Activated CD4-positive, alpha-beta T cell treated with anti-CD3 and anti-CD28 coated beads, Interleukin-2, Interleukin-6, amounts not matched to agents 100 ng/mL and 50 ng/mL, durations not matched to agents 16 hours and 8 hours (primary cell): ENCODE measurements at regions not wholly inside any gene's neighbourhood (a gene's known extent, or its start where the extent isn't known, plus 50 kb on each side); places are given as distances from the start of the nearest gene placed in this dataset.
"Not testable (repeated sequence)": the region's sequence is repeated elsewhere in the genome, so short reads cannot be mapped to it uniquely, and the experiment has no call there.

Experiments
- DNase-seq: peaks from one replicate; pipeline ENCODE4 v3.0.0-alpha.2; 2020

DNA sequence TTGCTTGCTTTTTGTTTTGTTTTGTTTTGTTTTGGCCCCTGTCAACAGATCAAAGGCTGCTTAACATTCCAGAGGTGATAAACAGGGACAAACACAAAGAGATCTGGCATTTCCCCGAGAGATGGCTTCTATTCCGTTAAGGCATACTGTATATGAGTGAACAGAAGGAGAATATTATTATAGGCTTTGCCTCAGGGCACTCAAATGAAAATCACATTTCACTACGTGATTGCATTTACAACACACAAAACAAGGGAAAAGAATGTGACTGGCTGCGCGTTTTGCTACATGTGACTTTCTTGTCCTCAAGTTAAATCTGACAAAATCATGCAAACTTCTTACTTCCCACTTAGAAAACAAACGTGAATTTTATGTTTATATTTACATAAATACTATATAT, 1037.9 kb upstream of the DDX18 start:
- DNase-seq: no peak

DNA sequence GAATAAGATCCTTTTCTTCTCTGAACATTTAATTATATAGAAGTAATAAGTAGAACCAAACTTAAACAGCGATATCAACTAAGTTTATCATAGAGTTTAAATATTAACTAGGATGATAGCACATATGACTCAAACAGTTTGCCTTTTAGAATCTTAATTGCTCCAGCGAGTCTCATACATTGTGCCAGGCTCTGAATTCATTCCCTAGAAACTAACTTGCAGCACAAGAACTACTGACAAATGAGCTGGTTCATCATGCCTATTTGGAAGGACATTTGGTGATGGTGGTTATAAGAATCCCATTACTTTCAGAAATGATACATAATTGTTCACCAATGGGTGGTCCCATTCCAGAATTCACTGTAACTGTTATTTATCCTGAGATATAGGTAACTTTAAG, 1026.6 kb upstream of the DDX18 start:
- DNase-seq: no peak

GRCh38 chr2:116802671-116803070, 1011.8 kb upstream of the DDX18 start:
- DNase-seq: no peak

GRCh38 chr2:116804901-116805300, 1009.6 kb upstream of the DDX18 start:
- DNase-seq: no peak

DNA sequence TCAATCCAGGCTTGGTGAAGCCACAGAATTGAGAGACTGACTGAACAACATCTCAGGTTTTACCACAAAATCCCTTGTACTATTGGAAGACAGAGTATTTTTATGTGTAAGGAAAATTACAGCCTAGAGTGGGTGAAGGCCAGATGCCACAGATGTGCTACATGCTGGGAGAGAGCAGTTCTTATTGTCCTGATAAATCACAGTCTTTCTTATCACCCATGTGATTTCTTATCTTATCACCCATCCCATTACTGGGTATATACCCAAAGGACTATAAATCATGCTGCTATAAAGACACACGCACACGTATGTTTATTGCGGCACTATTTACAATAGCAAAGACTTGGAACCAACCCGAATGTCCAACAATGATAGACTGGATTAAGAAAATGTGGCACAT, 1008.0 kb upstream of the DDX18 start:
- not testable (repeated sequence) for DNase-seq

DNA sequence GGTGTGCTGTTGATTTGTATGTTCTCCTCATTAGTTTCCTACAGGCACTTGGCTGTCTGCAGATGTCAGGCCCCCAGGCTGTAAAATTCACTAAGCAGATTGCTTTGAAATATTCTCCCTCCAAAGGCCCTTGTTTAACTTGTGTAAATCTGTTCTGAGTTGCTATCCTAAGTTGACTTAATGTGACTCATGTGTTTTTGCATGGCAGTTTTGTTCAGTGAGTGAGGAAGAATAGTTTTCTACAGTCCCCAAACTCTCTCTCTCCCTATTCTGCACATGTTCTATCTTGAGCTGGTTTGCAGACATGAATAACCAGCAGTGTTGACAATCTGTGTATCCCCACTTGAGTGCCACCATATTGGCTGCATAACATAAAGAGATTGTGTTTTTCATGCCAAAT, 1005.4 kb upstream of the DDX18 start:
- no peak for DNase-seq

DNA sequence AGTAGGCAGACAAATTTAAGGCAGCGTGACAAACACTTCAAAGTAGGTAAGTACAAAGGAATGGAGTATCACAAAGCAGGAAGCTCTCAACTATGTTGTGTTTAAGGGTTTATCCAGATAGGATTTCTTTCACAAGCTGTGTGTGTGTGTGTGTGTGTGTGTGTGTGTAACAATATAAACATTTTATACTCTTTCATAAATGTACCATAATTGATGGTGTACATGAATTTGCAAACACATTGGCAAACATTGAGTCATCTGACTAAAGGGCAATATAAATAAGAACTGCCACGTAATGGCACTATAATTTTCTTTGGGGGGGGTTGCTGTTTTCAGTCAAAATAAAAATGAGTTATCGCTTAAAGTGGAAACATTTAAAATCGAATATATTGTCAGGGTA, 1004.4 kb upstream of the DDX18 start:
- DNase-seq: no peak

GRCh38 chr2:116810645-116811044, 1003.8 kb upstream of the DDX18 start:
- no peak for DNase-seq

GRCh38 chr2:116819355-116819754, 995.1 kb upstream of the DDX18 start:
- no peak for DNase-seq

DNA sequence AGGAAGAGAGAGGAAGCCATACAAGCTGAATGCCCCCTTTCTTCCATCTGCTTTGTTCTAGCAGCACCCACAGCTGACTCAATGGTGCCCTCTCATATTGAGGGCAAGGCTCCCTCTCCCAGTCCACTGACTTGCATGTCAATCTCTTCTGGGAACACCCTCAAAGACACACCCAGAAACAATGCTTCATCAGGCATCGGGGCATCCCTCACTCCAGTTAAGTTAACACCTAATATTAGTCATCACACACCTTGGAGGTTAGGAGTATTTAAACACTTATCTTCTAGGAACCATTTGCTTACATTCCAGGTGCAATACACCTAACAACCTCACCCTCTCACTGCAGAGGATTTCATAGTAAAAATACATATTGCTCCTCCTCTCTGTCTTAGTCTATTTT, 993.5 kb upstream of the DDX18 start:
- DNase-seq: no peak

- not testable (repeated sequence) for DNase-seq
Observed at GRCh38 chr2:116829543-116829942, 984.9 kb upstream of the DDX18 start.

DNA sequence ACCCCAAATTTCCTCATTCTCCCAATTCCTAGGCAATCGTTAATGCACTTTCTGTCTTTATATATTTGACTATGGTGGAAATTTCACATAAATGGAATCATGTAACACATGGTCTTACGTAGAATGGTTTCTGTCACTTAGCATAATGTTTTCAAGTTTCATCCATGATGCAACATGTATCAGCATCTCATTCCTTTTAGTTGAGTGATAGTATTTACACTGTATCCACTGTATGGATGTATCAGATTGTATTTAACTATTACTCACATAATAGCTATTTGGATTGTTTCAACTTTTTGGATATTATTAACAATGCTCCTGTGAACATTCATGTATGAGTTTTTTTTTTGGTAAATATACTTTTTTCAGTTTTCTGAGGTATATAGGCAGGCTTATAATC, 982.3 kb upstream of the DDX18 start:
- DNase-seq: no peak

GRCh38 chr2:116833052-116833451, 981.4 kb upstream of the DDX18 start:
- no peak for DNase-seq

DNA sequence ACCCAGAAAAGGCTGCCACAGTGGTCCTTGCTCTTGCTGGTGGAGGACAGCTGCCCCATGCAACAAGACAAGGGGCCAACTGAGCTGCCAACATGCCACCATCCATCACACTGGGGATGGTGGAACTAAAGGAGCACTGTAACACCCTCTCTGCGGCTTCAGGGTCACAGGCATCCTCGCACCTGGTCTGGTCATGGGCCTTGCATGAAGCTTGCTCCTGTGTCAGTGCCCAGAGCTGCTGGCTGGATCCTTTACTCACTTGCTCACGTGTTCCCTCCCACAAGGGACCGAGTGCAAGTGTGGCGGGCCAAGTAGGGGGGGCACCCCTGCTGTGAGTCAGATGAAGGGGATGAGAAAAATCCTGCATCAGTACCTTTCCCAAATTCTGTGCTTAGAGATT, 972.3 kb upstream of the DDX18 start:
- no peak for DNase-seq

GRCh38 chr2:116859708-116860107, 954.8 kb upstream of the DDX18 start:
- no peak for DNase-seq

DNA sequence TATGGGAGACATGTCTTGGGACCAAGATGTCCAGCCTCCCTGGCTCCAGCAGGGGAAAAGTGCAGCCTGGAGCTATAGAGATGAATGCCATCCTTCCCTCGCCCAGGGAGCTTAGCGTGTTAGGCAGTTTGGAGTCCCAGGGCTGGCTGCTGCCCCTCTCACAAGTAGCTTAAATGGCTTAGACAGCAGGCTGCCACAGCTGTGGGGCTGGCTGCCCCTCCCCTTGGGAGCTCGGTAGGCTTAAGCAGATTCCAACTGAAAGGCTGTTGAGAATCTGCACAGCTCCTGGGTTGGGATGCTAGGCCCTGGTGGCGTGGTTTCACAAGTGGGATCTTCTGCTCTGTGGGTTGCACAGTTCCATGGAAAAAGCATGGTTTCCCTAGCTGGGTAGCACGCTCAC, 940.5 kb upstream of the DDX18 start:
- no peak for DNase-seq

GRCh38 chr2:116877274-116877673, 937.2 kb upstream of the DDX18 start:
- DNase-seq: no peak

- DNase-seq: no peak
Observed at GRCh38 chr2:116877944-116878343, 936.5 kb upstream of the DDX18 start.

DNA sequence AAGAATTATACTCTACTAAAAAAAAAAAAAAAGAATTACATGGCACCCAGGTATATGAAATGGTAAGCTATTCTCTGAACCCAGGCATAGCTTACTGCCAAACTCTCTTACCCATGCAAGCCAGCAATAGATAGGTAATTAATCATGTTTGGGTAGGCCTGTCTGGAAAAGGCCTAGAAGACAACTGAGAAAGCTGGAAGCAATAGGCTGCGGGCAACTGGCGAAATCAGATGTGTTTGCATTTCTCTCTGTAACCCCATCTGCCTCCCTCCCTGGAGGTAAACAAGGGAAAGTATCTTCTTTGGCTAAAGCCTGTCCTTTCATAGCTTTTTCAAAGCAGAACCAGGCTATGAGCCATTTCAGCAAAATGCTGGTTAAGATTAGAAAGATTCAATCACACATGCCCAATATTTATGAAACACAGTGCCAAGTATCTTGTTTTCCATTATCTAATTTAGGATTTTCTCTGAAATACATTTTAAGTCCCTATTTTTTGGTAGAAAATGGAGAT, 934.8 kb upstream of the DDX18 start:
- DNase-seq: no peak

DNA sequence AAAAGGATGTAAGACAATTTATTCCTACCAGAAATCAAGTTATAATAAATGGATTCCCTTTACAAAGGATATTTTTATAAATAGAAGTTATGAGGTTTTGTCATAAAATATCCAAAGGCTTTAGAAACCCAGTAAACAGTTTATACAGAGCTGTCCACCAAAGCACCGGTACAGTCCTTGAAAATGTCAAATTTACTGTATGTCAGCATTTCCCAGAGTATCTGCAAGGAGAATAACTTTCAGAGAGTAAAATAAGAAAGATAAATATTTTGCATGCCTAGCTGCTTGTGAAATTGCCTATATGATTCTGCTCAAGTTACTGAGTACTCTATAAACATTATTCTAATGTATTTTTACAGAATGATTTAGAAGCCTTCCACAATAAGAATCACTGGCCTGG, 923.3 kb upstream of the DDX18 start:
- DNase-seq: no peak

DNA sequence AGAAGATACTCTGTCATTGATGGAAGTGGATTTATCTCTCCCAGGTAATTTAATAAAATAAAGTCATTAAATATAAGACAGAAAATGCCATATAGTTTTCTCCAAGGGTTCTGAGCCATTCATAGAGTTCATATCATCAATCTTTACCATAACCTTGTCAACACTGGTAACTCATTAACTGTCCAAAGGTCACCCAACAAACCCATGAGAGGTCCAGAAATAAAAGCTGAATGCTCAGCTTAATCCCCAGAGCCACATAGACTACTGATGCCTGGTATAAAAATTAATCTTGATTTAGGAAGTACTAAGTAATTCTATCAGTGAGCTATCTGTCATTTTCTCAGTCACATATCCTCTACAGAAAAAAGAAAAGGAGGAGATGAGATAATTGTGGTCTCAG, 903.0 kb upstream of the DDX18 start:
- DNase-seq: no peak

- no peak for DNase-seq
Observed at GRCh38 chr2:116915673-116916072, 898.8 kb upstream of the DDX18 start.

- no peak for DNase-seq
Observed at GRCh38 chr2:116917196-116917595, 897.3 kb upstream of the DDX18 start.

GRCh38 chr2:116918574-116918973, 895.9 kb upstream of the DDX18 start:
- DNase-seq: no peak

GRCh38 chr2:116922414-116922813, 892.1 kb upstream of the DDX18 start:
- DNase-seq: no peak

GRCh38 chr2:116924509-116924908, 890.0 kb upstream of the DDX18 start:
- no peak for DNase-seq
